ENCODE measurements at regions not wholly inside any gene's neighbourhood (a gene's known extent, or its start where the extent isn't known, plus 50 kb on each side); places are given as distances from the start of the nearest gene placed in this dataset.

- no TSS peak for BruUV-seq (replicated peaks)
- Histone ChIP-seq H3K9me3 (ENCODE audit: low read length) (no peaks in the 10 kb centered on the region), H3K4me1 (ENCODE audit: insufficient read depth, low read length) (no peaks in the 10 kb centered on the region), H3K9ac (ENCODE audit: low read length) (no peak overlapping the region), H3K27me3 (ENCODE audit: low read length) (peaks cover 8% of the 10 kb centered on the region; the same call in 1 of the 2 replicates), H3K36me3 (ENCODE audit: low read depth, low read length) (no peaks in the 10 kb centered on the region), H2AFZ (ENCODE audit: low read length) (no peak overlapping the region), H3K79me2 (ENCODE audit: low read length) (no peaks in the 10 kb centered on the region), H4K20me1 (ENCODE audit: low read length) (no peaks in the 10 kb centered on the region), H3K9me2 (replicated peaks; ENCODE audit: low read length) (no peaks in the 10 kb centered on the region), H3K4me3 (ENCODE audit: low read length) (no peak overlapping the region), H3F3A (ENCODE audit: low read length, unreplicated experiment) (no peaks in the 10 kb centered on the region), H3K27ac (ENCODE audit: low read length) (no peak overlapping the region), H3K4me2 (ENCODE audit: low read length) (no peak overlapping the region)
- no peak for ATAC-seq
- intact Hi-C loops (cut with micrococcal nuclease): no loop called here
- TF ChIP-seq EZH2phosphoT487 (IDR thresholded peaks at IDR 0.05; ENCODE audit: borderline replicate concordance, low read length) (no peak), EZH2 (IDR thresholded peaks at IDR 0.05; ENCODE audit: low read length, unreplicated experiment) (no peak)
- TF ChIP-seq, protein P1, sequence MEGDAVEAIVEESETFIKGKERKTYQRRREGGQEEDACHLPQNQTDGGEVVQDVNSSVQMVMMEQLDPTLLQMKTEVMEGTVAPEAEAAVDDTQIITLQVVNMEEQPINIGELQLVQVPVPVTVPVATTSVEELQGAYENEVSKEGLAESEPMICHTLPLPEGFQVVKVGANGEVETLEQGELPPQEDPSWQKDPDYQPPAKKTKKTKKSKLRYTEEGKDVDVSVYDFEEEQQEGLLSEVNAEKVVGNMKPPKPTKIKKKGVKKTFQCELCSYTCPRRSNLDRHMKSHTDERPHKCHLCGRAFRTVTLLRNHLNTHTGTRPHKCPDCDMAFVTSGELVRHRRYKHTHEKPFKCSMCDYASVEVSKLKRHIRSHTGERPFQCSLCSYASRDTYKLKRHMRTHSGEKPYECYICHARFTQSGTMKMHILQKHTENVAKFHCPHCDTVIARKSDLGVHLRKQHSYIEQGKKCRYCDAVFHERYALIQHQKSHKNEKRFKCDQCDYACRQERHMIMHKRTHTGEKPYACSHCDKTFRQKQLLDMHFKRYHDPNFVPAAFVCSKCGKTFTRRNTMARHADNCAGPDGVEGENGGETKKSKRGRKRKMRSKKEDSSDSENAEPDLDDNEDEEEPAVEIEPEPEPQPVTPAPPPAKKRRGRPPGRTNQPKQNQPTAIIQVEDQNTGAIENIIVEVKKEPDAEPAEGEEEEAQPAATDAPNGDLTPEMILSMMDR (conservative IDR thresholded peaks at IDR 0.05; ENCODE audit: low read depth, low read length): no peak
- CTCF ChIA-PET: no interaction called here
- DNase-seq: no peak
- POLR2A ChIA-PET (ENCODE audit: unreplicated experiment): interaction anchor here (0.5 to 0.7 kb wide), 2 partner anchors 161 to 286 kb away, joined by 3 to 4 read pairs; no protein-coding TSS in a partner anchor
These were observed 237.9 kb upstream of the CLINT1 start for GRCh38 chr5:158096835-158097234.

- ATAC-seq: no peak
- Histone ChIP-seq H3K79me2 (ENCODE audit: low read length) (no peaks in the 10 kb centered on the region), H3K9me2 (replicated peaks; ENCODE audit: low read length) (no peaks in the 10 kb centered on the region), H3K4me2 (ENCODE audit: low read length) (no peak overlapping the region), H3K27me3 (ENCODE audit: low read length) (peaks cover 21% of the 10 kb centered on the region), H3K36me3 (ENCODE audit: low read depth, low read length) (no peaks in the 10 kb centered on the region), H3K9ac (ENCODE audit: low read length) (no peak overlapping the region), H3F3A (ENCODE audit: low read length, unreplicated experiment) (no peaks in the 10 kb centered on the region), H4K20me1 (ENCODE audit: low read length) (no peaks in the 10 kb centered on the region), H2AFZ (ENCODE audit: low read length) (no peak overlapping the region), H3K9me3 (ENCODE audit: low read length) (no peaks in the 10 kb centered on the region), H3K27ac (ENCODE audit: low read length) (no peak overlapping the region), H3K4me1 (ENCODE audit: insufficient read depth, low read length) (no peaks in the 10 kb centered on the region), H3K4me3 (ENCODE audit: low read length) (no peak overlapping the region)
- CTCF ChIA-PET: interaction anchor here (1.4 kb wide), 1 partner anchor 12 kb away, joined by 5 read pairs; no protein-coding TSS in a partner anchor
- intact Hi-C loops (cut with micrococcal nuclease): no loop called here
- BruUV-seq (replicated peaks): no TSS peak
- DNase-seq: no peak
- TF ChIP-seq EZH2phosphoT487 (IDR thresholded peaks at IDR 0.05; ENCODE audit: borderline replicate concordance, low read length) (no peak), EZH2 (IDR thresholded peaks at IDR 0.05; ENCODE audit: low read length, unreplicated experiment) (no peak)
- TF ChIP-seq, protein P1 (conservative IDR thresholded peaks at IDR 0.05; ENCODE audit: low read depth, low read length): no peak
- POLR2A ChIA-PET (ENCODE audit: unreplicated experiment): no interaction called here
These were observed 227.9 kb upstream of the CLINT1 start for GRCh38 chr5:158086856-158087255.

DNA sequence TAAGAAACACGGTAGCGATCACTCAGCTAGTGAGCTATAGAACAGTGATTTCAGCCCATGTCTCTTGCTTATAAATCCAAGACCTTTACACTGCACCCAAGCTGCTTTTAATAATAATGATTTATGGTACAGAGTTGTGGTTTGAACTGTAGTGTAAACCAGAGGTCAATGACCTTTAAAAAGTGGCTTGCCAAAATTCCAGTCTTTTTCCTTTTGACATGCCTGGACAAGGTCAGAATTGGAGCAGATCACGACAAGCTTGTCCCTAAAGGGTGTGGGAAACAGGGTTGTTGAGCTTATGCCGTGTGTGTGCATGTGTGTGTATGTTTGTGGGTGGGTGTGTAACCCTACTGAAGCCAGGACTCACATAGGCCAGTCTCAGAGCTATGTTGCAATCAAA lies 225.3 kb upstream of the CLINT1 start:
- ATAC-seq (no peak), DNase-seq (no peak)
- no peak overlapping the region for H3K4me2 ChIP-seq (ENCODE audit: low read length)
- H3K9ac ChIP-seq (ENCODE audit: low read length): no peak overlapping the region
- TF ChIP-seq, protein P1 (conservative IDR thresholded peaks at IDR 0.05; ENCODE audit: low read depth, low read length): no peak
- TF ChIP-seq EZH2 (IDR thresholded peaks at IDR 0.05; ENCODE audit: low read length, unreplicated experiment): no peak
- TF ChIP-seq EZH2phosphoT487 (IDR thresholded peaks at IDR 0.05; ENCODE audit: borderline replicate concordance, low read length): no peak
- H3K4me3 ChIP-seq (ENCODE audit: low read length): no peak overlapping the region
- H4K20me1 ChIP-seq (ENCODE audit: low read length): no peaks in the 10 kb centered on the region
- intact Hi-C loops (cut with micrococcal nuclease): no loop called here
- H3K36me3 ChIP-seq (ENCODE audit: low read depth, low read length): no peaks in the 10 kb centered on the region
- H3K27ac ChIP-seq (ENCODE audit: low read length): no peak overlapping the region
- no peaks in the 10 kb centered on the region for H3K9me3 ChIP-seq (ENCODE audit: low read length)
- peaks cover 36% of the 10 kb centered on the region for H3K27me3 ChIP-seq (ENCODE audit: low read length)
- POLR2A ChIA-PET (ENCODE audit: unreplicated experiment): no interaction called here
- H2AFZ ChIP-seq (ENCODE audit: low read length): no peak overlapping the region
- no peaks in the 10 kb centered on the region for H3K79me2 ChIP-seq (ENCODE audit: low read length)
- CTCF ChIA-PET: interaction anchor here (1.9 kb wide), 1 partner anchor 9 kb away, joined by 8 read pairs; no protein-coding TSS in a partner anchor
- BruUV-seq (replicated peaks): no TSS peak
- H3K4me1 ChIP-seq (ENCODE audit: insufficient read depth, low read length): no peaks in the 10 kb centered on the region
- H3K9me2 ChIP-seq (replicated peaks; ENCODE audit: low read length): no peaks in the 10 kb centered on the region
- no peaks in the 10 kb centered on the region for H3F3A ChIP-seq (ENCODE audit: low read length, unreplicated experiment)

Measured in PC-3 (cell line).